SKM-1 (cell line): ENCODE measurements at regions not wholly inside any gene's neighbourhood (a gene's known extent, or its start where the extent isn't known, plus 50 kb on each side); places are given as distances from the start of the nearest gene placed in this dataset.
"Not testable (repeated sequence)": the region's sequence is repeated elsewhere in the genome, so short reads cannot be mapped to it uniquely, and the experiment has no call there.

ENCODE experiments used
- DNase-seq: peaks from one replicate; lab custom pipeline; 2025; ENCODE audit not compliant: unreplicated experiment; lab: John Stamatoyannopoulos, UW

GRCh38 chr7:136549756-136550155, 318.7 kb upstream of the CHRM2 start:
- no peak for DNase-seq

DNA sequence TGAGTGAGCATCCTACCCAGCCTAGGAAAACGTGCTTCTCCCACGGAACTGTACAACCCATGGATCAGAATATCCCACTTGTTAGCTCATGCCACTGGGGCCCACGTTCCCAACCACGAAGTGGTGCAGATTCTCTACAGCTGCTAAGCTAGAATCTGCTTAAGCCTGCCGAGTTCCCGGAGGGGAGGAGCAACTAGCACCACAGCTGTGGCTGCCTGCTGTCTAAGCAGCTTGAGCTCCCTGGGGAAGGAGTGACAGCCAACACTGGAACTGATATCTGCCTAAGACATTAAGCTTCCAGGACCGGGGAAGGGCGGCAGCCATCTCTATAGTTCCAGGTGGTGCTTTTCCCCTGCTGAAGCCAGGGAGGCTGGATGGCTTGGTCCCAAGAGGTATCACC, 334.7 kb upstream of the CHRM2 start:
- DNase-seq: no peak

DNA sequence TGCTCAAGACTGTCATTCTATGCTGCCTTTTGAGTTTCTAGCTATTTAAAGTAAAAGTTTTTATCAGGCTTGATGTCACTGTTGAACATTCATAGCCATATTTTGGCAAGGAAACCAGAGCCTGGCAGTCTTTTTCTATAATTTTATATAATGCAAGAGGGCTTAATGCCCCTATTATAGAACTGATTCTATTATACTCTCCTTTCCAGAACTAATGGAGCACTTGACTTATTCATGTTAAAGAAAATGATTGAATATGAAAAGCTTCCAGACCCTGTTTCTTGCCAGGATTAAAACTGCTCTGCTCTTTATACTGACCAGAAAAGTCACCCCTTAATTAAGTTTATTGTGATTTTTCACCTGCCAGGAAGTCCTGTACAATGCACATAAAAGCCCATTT, 337.6 kb upstream of the CHRM2 start:
- DNase-seq: no peak

GRCh38 chr7:136528329-136528728, 340.1 kb upstream of the CHRM2 start:
- DNase-seq: no peak

DNA sequence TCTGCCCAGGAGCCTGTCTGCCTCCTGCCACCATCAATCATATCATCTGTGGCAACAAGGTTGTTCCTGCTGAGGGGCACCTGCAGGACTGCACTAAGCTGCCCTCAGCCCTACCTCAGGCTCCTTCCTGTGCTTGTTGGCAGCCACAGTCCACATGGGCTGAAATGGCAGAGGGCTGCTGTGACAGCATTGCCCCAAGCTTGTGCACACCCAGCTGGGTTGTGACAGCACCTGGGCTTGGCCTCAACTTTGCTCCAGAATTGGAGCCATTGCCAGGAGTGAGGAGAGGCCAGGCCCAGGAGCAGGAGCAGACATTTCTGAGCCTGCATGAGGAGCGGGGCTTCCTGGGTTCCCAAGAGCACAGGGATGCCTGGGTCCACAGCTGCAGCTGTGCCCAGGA, 340.9 kb upstream of the CHRM2 start:
- no peak for DNase-seq

DNA sequence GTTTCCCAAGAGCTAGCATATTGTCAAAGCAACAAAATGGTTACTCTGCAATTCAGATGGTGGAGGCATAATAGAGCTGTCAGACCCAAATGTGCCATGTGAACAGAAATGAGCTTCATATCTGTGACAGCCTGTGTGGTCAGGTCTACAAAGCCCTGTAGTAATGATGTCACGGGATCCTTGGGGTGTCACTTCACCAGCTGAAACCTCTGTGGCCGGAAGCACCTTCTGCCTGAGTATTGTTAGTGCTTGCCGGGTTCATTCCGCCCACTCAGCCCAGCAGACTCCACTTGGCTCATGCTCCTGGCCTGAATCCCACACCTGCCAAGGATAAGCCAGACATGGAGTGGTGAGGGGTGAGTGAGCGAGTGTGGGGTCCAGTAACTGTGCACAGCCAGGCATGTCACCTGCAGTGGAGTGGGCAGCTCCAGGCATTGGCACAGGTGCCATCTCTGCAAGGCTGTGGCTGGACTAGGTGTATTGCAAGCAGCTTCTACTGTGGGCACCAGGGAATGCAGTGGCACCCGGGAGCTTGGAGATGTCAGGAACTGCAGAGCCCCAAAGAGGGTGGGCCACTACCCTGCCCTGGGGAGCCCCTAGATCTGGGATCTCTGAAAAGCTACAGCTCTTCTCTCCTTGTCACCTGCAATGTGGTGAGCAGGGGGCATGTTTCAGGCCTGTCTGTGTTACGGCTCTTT, 341.9 kb upstream of the CHRM2 start:
- no peak for DNase-seq

DNA sequence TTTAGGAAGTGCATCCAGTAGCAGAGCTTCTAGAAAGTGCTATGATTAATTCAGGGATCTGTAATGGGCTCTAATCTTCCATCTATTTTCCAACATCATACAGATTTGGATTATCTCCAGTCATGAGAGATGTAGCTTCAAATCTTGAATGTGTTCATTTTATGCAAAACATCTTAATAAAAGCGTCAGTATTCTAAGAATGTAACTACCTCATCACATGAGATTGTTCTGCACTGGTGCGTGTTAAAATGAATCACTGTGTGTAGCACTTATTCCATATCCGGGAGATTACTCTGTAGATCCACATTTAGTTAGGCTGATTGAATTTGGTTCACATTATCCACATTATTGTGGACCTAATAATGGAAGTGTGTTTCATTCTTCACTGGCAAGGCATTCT, 344.9 kb upstream of the CHRM2 start:
- DNase-seq: no peak

- no peak for DNase-seq
Measured at GRCh38 chr7:136517971-136518370, 350.5 kb upstream of the CHRM2 start.

DNA sequence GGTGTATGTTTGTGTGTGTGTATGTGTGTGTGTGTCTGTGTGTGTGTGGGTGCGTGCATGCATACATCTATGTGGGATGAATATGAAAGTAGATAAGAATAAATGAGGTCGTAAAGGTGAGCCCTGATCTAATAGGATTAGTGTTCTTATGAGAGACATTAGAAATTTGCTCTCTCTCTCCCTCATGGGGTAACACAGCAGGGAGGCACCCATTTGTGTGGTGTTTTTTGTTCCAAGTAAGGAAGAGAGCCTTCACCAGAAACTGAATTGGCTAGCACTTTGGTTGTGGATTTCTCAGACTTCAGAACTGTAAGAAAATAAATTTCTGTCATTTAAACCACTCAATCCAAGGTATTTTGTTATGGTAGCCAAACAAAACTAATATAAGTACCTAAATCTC, 353.7 kb upstream of the CHRM2 start:
- DNase-seq: no peak

DNA sequence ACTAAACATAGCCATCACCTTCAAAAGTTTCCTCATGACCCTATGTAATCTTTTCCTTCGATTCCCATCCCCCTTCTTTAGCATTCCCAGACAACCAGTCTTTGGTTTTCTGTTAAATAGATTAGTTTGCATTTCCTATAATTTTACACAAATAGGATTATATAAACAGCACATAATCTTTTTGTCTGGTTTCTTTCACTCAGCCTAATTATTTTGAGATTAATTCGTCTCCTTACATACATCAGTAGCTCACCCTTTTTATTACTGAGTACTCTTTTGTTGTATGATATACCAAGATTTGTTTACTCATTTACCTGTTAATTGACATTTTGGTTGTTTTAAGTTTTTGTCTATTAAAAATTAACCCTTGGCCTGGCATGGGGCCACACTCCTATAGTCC, 354.7 kb upstream of the CHRM2 start:
- DNase-seq: no peak

DNA sequence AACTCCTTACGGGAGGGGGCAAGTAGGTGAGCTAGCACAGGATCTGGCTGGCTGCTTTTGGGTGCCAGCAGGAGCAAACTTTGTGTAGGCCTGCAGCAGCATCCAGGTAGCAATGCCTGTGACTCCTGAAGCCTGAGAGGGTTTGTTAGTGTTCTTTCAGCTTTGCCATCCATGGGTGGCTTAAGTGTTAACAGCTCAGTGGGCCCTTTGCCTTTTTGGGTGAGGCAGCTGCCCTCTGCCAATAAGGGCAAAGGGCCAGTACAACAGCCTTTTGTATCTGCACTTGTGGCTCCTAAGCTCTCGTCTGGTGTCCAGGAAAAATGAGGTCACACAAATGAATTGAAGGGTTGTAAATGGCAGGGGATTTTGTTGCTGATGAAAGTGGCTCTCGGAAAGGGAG, 359.0 kb upstream of the CHRM2 start:
- DNase-seq: no peak

DNA sequence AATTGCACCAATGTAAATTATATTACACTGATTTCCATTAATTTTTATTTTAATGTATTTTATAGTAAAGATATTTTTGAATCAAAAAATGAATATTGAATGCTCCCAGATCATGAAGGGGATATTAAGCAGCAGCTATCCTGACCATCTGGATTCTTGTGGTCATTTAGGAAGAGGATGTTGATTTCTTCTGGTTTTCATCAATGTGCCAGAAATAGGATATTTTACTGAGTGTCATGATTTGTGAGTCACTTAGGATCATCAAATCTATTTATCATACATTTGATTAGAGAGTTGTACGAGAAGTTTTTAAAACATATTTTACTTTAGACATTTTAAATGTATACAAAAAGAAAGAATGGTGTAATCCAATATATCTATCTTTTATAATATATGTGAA, 366.3 kb upstream of the CHRM2 start:
- DNase-seq: no peak

- DNase-seq: no peak
Measured at GRCh38 chr7:136501151-136501550, 367.3 kb upstream of the CHRM2 start.

- no peak for DNase-seq
Measured at GRCh38 chr7:136496551-136496950, 371.9 kb upstream of the CHRM2 start.

- DNase-seq: no peak
Measured at GRCh38 chr7:136495081-136495480, 373.4 kb upstream of the CHRM2 start.

DNA sequence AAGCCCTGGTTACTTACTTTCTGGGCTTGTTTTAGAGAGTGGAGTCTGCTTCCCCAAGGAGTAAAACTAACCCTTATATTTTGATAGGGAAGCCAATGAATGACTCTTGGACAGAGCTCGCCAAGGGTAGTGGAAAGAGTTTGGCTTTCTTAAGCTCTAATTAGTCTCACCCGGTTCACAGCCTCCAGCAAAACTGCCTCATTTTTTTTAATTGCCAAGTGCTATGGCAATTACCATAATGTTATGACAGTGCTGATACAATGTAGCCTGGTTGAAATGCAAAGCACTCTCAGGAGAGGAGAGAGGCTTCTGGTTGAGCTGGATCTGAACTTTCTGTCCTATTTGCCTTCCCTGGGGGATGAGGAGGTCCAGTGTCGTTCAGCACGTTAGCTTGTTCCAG, 376.1 kb upstream of the CHRM2 start:
- DNase-seq: no peak

DNA sequence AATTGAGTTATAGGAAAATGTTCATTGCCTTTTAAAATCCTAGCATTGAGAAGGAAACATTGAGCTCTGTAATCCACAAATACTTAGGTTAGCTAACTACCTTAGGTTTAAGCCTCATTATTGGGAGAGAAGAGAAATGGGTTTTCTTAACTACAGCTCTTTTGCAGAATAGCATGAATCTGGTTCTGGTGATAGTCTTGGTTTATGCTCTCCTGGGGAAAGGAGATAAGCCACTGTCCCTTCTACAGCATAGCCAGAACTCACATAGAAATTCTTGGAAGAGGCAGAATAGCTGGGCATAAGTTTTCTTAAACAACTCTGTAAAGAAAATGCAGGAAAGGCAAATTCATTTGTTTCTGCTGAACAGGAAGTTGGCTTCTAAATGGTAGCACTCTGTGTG, 378.6 kb upstream of the CHRM2 start:
- DNase-seq: no peak

DNA sequence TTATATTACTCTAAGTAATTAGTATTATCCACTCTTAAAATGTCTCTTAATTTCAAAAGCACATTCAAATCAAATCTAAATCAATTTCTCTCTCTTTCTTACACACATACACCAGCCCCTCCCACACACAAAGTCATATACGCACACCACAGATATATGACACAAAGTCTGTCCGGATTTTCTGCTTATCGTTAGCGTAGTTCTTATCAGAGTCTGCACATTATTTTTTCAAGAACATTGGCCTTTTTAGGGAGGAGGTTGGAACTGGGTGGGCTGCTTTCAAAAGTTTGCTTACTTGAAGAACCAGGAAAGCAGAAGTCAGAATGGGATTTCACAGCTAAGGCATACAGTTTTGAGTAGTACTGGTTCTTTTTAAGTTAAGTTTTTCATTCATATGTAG, 387.6 kb upstream of the CHRM2 start:
- DNase-seq: no peak

DNA sequence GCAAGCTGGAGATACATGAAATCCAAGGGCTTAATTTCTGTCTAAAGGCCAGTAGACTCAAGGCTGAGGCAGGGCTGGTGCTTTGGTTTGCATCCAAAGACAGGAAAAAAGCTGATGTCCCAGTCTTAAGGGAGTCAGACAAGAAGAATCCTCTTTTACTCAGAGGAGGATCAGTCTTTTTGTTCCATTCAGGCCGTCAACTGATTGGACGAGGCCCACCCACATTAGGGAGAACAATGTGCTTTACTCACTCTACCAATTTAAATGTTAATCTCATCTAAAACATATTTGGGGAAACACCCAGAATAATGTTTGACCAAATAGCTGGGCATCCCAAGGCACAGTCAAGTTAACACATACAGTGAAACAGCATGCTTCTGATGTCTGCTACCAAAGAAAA, 388.5 kb upstream of the CHRM2 start:
- no peak for DNase-seq

DNA sequence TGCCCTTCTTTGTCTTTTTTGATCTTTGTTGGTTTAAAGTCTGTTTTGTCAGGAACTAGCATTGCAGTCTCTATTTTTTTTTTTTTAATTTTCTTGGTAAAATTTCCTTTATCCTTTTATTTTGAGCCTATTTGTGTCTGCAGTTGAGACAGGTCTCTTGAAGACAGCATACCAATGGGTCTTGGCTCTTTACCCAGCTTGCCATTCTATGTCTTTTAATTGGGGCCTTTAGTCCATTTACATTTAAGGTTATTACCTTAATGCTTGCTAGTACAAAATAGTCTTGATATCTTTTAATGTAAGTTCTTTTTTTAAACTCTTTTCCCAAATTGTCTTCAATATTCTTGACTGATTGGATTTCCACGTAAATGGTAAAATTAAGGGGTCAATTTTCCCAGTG, 398.3 kb upstream of the CHRM2 start:
- DNase-seq: no peak

- no peak for DNase-seq
Measured at GRCh38 chr7:136452949-136453348, 415.5 kb upstream of the CHRM2 start.

GRCh38 chr7:136446751-136447150, 421.7 kb upstream of the CHRM2 start:
- DNase-seq: no peak

DNA sequence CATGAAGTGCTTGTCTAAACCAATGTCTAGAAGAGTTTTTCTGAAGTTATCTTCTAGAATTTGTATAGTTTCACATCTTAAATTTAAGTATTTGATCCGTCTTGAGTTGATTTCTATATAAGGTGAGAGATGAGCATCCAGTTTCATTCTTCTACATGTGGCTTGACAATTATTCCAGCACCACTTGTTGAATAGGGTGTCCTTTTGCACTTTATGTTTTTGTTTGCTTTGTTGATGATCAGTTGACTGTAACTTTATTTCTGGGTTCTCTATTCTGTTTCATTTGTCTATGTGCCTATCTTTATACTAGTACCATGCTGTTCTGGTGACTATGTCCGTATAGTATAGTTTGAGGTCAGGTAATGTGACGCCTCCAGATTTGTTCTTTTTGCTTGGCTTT, 426.6 kb upstream of the CHRM2 start:
- DNase-seq: no peak

- DNase-seq: not testable (repeated sequence)
Measured at GRCh38 chr7:136431736-136432135, 436.7 kb upstream of the CHRM2 start.
